Omental fat pad (tissue), 3 donors: ENCODE measurements at regions not wholly inside any gene's neighbourhood (a gene's known extent, or its start where the extent isn't known, plus 50 kb on each side); places are given as distances from the start of the nearest gene placed in this dataset.

Experiments
- ATAC-seq: fragments of 150-250 bp; one replicate; pipeline ENCODE4 v1.9.1; 2016; ENCODE audit warnings: mild to moderate bottlenecking, moderate library complexity; ENCODE audit not compliant: low FRiP score
- DNase-seq: peaks from one replicate; pipeline ENCODE4 v3.0.0-alpha.2; 2019; ENCODE audit warnings: low spot score
- TF ChIP-seq, protein P1 (sequence below), 3 donors: fragments of 450-650 bp; IDR thresholded peaks; one replicate each; pipeline ENCODE4 v1.5.1; 2016 to 2017; ENCODE audit warnings: antibody characterized with exemption in 3 of 3, mild to moderate bottlenecking in 3 of 3, moderate library complexity in 2 of 3

DNA sequence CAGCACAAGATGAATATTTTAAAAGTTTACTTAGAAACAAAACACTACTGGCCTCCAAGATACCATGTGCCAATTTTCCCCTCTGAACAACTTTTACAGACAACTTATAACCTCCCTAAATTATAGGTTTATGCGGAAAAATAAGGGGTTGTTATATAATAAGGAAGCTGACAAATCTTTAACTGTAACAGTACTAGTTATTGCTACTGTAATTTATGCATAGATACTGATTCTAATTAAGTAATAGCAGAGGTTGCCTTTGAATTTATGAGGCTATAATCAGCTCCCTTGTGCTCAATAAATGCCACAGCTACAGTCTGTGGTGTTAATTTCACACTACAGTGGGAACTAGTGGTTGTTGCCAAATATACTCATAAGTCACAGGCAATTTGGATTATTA, 291.3 kb upstream of the PCSK5 start:
- ATAC-seq: no peak
- DNase-seq: no peak
- TF ChIP-seq, protein P1, sequence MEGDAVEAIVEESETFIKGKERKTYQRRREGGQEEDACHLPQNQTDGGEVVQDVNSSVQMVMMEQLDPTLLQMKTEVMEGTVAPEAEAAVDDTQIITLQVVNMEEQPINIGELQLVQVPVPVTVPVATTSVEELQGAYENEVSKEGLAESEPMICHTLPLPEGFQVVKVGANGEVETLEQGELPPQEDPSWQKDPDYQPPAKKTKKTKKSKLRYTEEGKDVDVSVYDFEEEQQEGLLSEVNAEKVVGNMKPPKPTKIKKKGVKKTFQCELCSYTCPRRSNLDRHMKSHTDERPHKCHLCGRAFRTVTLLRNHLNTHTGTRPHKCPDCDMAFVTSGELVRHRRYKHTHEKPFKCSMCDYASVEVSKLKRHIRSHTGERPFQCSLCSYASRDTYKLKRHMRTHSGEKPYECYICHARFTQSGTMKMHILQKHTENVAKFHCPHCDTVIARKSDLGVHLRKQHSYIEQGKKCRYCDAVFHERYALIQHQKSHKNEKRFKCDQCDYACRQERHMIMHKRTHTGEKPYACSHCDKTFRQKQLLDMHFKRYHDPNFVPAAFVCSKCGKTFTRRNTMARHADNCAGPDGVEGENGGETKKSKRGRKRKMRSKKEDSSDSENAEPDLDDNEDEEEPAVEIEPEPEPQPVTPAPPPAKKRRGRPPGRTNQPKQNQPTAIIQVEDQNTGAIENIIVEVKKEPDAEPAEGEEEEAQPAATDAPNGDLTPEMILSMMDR (IDR thresholded peaks at IDR 0.05): no peak

DNA sequence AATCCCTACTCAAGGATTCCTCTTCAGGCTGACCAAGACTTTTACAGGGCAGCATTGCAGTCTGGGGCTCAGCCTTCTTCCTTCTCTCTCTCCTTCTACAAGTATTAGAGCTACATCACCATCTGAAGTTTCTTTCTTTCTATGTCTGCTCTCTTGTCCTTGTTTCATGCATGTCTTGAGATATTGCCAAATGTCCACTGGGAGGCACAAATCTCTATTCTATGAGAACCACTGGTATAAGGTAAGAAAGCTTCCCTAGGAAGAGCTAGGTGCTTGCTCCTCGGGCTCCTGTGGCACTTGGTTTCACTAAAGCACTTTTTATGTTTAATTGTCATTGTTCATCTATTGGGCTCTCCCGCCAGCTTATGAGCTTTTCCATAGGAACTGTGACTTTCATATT, 289.2 kb upstream of the PCSK5 start:
- DNase-seq (no peak), ATAC-seq (no peak)
- TF ChIP-seq, protein P1 (IDR thresholded peaks at IDR 0.05): no peak

GRCh38 chr9:75602060-75602459, 288.4 kb upstream of the PCSK5 start:
- TF ChIP-seq, protein P1 (IDR thresholded peaks at IDR 0.05): no peak
- DNase-seq (no peak), ATAC-seq (no peak)

DNA sequence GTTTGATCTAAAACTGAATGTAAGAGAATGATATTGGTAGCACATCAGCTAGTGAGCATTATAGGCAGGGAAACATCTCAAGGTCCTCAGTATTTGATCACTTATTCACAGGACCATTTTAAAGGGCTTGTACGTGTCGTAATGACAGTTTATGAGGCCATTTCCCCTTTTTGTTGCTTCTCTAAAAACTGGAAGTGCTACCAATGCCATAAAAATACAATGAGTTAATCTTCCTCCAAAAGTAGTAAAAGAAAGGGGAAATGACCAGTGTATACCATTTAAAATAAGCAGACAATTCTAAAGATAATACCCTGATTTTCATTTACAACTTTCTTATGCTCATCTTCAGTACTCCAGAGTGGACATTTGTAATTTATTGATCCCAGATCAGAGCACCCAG, 285.8 kb upstream of the PCSK5 start:
- TF ChIP-seq, protein P1 (IDR thresholded peaks at IDR 0.05): no peak
- ATAC-seq: no peak
- DNase-seq: no peak

DNA sequence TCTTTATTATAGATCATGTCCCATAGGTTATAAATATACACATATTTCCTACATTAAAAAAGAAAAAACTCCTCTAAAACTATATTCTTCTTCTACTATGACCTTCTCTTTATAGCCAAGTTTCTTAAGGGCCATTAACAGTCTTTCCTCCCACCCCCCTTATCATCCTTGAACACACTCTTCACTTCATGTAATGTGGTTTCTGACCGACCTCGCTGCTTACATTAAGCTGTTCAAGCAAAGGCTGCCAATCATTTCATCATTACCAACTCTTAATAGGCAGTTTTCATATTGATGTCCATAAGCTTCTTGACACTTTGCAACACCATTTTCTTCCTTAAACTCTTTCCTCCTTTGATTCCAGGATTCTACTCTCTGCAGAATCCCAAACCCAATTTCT, 283.0 kb upstream of the PCSK5 start:
- TF ChIP-seq, protein P1 (IDR thresholded peaks at IDR 0.05): no peak
- ATAC-seq: no peak
- DNase-seq: no peak

- DNase-seq (no peak), ATAC-seq (no peak)
Measured at GRCh38 chr9:75609401-75609800, 281.1 kb upstream of the PCSK5 start.

GRCh38 chr9:75610246-75610645, 280.2 kb upstream of the PCSK5 start:
- DNase-seq (no peak), ATAC-seq (no peak)
- TF ChIP-seq, protein P1 (IDR thresholded peaks at IDR 0.05): no peak

More at GRCh38 chr9:75609401-75609800, 281.1 kb upstream of the PCSK5 start:
- TF ChIP-seq, protein P1 (IDR thresholded peaks at IDR 0.05): no peak
